BJ (cell line): ENCODE measurements at regions not wholly inside any gene's neighbourhood (a gene's known extent, or its start where the extent isn't known, plus 50 kb on each side); places are given as distances from the start of the nearest gene placed in this dataset.

Source experiments
- CTCF ChIA-PET: fragments of 350-600 bp; formaldehyde crosslinking; extraction: SDS; loops from one replicate; lab custom pipeline; 2021; ENCODE audit warnings: antibody characterized with exemption, inconsistent platforms; lab: Yijun Ruan, JAX
- POLR2A ChIA-PET: fragments of 300-600 bp; sonication (Branson Sonifier 250); formaldehyde crosslinking; extraction: SDS; loops from one replicate; lab custom pipeline; 2021; ENCODE audit warnings: antibody characterized with exemption; lab: Charles Lee
- DNase-seq: peaks from one replicate; pipeline ENCODE4 v3.0.0-alpha.2; 2011; ENCODE audit warnings: low read depth
- H3K27me3 ChIP-seq: 2 replicates; pipeline ENCODE4 v1.6.0; 2011; ENCODE audit warnings: low read length; ENCODE audit not compliant: control insufficient read depth, insufficient read depth
- H3K36me3 ChIP-seq: 2 replicates; pipeline ENCODE4 v1.5.1; 2011; ENCODE audit warnings: low read length; ENCODE audit not compliant: control insufficient read depth, insufficient read depth
- H3K4me3 ChIP-seq: 2 replicates; pipeline ENCODE4 v1.5.1; 2011; ENCODE audit warnings: low read depth, mild to moderate bottlenecking, control low read depth, low read length
- TF ChIP-seq, protein P1 (sequence below): IDR thresholded peaks from 2 replicates; pipeline ENCODE4 v1.5.1; 2011; ENCODE audit warnings: low read depth, mild to moderate bottlenecking, control low read depth, inconsistent platforms, low read length, moderate library complexity; ENCODE audit not compliant: insufficient read depth

DNA sequence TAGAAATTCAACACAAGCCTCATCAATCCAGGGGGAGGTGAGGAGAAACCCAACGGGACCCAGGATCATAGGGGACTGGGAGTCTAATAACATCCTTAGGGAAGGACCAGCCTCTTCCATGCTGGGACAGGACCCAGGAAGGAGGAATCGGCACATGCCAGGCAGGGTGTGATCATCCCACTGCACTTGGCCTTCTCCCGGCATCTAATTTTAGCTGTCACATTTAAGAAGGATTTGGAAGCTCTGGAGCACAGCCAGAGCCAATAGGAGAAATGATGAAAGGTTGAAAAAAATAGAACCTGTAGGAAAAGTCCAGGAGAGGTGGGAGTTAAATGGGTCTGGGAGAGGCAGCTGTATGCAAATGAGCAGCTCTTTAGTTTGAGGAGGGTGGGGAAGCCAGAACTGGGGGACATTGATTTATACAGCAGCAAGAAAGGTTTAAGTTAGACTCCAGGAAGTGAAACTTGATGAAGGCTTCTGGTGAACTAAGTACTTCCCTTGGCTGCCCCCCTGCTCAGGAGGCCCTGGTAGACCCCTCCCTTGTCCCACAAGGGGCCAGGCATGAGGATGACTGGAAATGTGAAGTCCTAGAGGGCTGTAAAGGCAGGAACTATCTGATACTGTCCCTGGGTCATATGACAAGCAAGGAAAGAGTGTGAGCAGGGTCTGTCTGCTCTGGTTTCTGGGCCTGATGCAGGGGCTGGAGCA is 260.3 kb downstream of the LRFN2 start:
- H3K4me3 ChIP-seq, result no peak overlapping the region
- TF ChIP-seq, protein P1, sequence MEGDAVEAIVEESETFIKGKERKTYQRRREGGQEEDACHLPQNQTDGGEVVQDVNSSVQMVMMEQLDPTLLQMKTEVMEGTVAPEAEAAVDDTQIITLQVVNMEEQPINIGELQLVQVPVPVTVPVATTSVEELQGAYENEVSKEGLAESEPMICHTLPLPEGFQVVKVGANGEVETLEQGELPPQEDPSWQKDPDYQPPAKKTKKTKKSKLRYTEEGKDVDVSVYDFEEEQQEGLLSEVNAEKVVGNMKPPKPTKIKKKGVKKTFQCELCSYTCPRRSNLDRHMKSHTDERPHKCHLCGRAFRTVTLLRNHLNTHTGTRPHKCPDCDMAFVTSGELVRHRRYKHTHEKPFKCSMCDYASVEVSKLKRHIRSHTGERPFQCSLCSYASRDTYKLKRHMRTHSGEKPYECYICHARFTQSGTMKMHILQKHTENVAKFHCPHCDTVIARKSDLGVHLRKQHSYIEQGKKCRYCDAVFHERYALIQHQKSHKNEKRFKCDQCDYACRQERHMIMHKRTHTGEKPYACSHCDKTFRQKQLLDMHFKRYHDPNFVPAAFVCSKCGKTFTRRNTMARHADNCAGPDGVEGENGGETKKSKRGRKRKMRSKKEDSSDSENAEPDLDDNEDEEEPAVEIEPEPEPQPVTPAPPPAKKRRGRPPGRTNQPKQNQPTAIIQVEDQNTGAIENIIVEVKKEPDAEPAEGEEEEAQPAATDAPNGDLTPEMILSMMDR, result no peak
- CTCF ChIA-PET, result interaction anchor here (1.2 to 1.4 kb wide), 2 partner anchors 11 to 17 kb away, joined by 3 to 4 read pairs; no protein-coding TSS in a partner anchor

DNA sequence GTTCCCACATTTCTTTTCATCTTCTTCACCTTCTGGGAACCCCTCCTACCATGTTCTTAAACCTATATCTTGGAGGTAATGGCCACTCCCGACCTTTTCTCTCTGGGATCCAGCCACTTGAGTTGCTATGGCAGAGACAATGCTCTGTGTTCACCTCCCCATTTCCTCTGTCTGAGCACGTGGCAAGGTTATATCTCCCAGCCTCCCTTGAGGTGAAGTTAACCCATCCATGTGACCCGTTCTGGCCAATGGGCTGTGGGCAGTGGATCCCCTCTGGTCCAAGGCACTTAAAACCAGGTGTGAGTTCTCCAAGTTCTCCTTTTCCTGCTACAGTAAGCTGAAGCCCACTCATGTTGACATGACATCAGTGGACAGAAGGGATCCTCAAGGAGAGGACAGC is 261.4 kb downstream of the LRFN2 start:
- ChIA-PET CTCF (interaction anchor here (0.6 kb wide), 1 partner anchor 497 kb away, joined by 3 read pairs; no protein-coding TSS in a partner anchor), POLR2A (no interaction called here)
- no peaks in the 10 kb centered on the region; the same call in 1 of the 2 replicates for H3K27me3 ChIP-seq
- DNase-seq, result no peak
- H3K36me3 ChIP-seq, result no peaks in the 10 kb centered on the region
- TF ChIP-seq, protein P1, result no peak
- no peak overlapping the region for H3K4me3 ChIP-seq

More for the DNA sequence above, 260.3 kb downstream of the LRFN2 start:
- no peak for DNase-seq
- Histone ChIP-seq H3K27me3 (peaks cover 2% of the 10 kb centered on the region; the same call in 1 of the 2 replicates), H3K36me3 (no peaks in the 10 kb centered on the region)
- POLR2A ChIA-PET, result no interaction called here

DNA sequence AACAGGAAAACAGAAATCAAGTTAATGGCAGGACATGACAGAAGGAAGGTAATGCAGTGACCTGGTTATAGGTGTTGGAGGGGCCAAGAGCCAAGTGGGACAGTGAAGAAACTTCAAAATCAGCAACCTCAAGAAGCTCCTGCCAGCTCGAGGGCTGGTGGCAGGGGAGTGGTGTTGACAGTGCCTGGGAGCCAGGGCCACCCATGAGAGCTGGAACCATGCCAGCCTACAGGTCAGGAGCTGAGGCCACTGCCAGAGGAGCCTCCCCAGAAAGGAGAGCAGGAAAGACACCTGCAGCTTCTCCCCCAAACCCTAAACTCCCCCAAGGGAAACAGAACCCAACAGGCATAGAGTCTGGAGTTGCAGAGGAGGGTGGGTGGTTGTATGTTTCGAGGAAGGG is 262.1 kb downstream of the LRFN2 start:
- no peak for DNase-seq
- Histone ChIP-seq H3K36me3 (no peaks in the 10 kb centered on the region), H3K4me3 (no peak overlapping the region), H3K27me3 (no peaks in the 10 kb centered on the region; the same call in 1 of the 2 replicates)
- TF ChIP-seq, protein P1, result no peak
- ChIA-PET POLR2A (no interaction called here), CTCF (no interaction called here)

DNA sequence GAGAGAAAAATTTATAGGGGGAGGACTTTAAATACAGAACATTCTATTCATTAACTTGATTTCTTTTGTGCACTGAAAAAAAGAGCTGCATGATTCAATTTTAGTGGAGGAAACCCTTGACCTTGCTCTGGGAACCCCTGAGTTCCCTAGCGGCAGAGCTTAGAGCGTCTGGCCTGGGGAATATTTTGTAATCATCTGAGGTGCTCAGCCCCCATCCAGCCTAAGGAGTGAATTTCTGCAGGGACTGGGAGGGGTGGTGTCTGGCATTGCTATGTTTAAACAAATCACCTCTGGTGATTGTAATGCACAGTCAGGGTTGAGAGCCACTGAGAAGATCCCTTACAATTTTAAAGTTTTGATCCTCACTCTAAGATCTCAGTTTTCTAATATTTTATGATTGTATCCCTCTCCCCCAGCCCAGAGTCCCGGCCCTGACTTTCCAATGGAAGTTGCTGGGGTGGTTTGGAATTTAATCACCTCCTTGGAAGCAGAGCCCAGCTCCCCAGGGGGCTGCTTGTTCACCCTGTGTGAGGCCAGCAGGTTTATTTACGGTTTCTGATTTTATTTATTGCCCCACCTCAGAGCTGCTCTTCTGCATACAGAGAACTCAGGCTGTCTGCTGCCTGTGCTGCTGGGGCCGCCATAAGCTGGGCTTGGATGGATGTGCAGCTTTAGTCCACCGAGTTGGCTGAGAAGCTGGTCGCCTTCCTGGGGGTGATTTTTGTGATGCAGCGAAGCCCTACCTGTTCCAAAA is 263.1 kb downstream of the LRFN2 start:
- POLR2A ChIA-PET, result no interaction called here
- no peak overlapping the region for H3K4me3 ChIP-seq
- no peak for DNase-seq
- TF ChIP-seq, protein P1, result no peak
- CTCF ChIA-PET, result interaction anchor here (0.6 to 1.6 kb wide), 3 partner anchors 11 to 495 kb away, joined by 3 to 5 read pairs (median 4); no protein-coding TSS in a partner anchor
- H3K27me3 ChIP-seq, result no peaks in the 10 kb centered on the region; the same call in 1 of the 2 replicates
- H3K36me3 ChIP-seq, result no peaks in the 10 kb centered on the region

DNA sequence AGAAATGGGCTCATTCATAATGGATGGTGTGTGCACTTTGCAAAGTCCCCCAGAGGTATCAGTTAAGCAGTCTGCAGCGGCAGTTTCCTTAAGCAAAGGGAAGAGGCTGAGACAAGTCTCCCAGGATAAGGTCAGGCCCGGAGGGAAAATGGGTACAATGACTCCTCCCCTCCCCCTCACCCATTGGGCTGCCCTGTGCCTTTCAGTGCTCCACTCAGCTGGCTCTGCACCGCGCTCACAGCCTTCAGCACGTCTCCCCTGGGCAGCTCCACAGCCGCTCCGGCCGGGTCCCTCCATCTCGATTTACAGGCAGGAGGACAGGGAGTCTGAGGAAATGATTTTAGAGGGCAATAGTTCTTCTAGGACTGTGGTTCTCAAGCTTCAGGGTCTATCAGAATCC is 264.8 kb downstream of the LRFN2 start:
- TF ChIP-seq, protein P1, result no peak
- H3K27me3 ChIP-seq, result no peaks in the 10 kb centered on the region
- POLR2A ChIA-PET, result no interaction called here

More for the DNA sequence above, 264.8 kb downstream of the LRFN2 start:
- no peak for DNase-seq
- CTCF ChIA-PET, result interaction anchor here (0.7 kb wide), 1 partner anchor 939 kb away, joined by 3 read pairs; no protein-coding TSS in a partner anchor
- Histone ChIP-seq H3K36me3 (no peaks in the 10 kb centered on the region), H3K4me3 (no peak overlapping the region)
